Chondrocyte (in vitro differentiated cells): ENCODE measurements at regions not wholly inside any gene's neighbourhood (a gene's known extent, or its start where the extent isn't known, plus 50 kb on each side); places are given as distances from the start of the nearest gene placed in this dataset.
A peak's percentile ranks its signal among the peaks of the same experiment; 100 is the strongest.

ENCODE experiments used
- DNase-seq: peaks from one replicate; pipeline ENCODE4 v3.0.0; 2021; ENCODE audit warnings: mixed read lengths, low spot score
- H3K27ac Mint-ChIP-seq: one replicate; pipeline ENCODE4 v1.8.0; 2021; ENCODE audit warnings: mild to moderate bottlenecking, moderate library complexity, mixed read lengths; ENCODE audit not compliant: unreplicated experiment
- H3K27me3 Mint-ChIP-seq: 2 replicates; pipeline ENCODE4 v1.8.0; 2021; ENCODE audit warnings: low read depth, mixed read lengths
- H3K36me3 Mint-ChIP-seq: 2 replicates; pipeline ENCODE4 v1.8.0; 2021; ENCODE audit warnings: low read depth, mixed read lengths
- H3K4me1 Mint-ChIP-seq: 2 replicates; pipeline ENCODE4 v1.8.0; 2021; ENCODE audit warnings: low read depth, mild to moderate bottlenecking, mixed read lengths
- H3K4me3 Mint-ChIP-seq: one replicate; pipeline ENCODE4 v1.8.0; 2021; ENCODE audit warnings: mild to moderate bottlenecking, moderate library complexity, mixed read lengths; ENCODE audit not compliant: unreplicated experiment
- H3K9me3 Mint-ChIP-seq: 2 replicates; pipeline ENCODE4 v1.8.0; 2021; ENCODE audit warnings: low read depth, mixed read lengths
- TF ChIP-seq, protein P1 (sequence below): fragments of 200-600 bp; sonication (generic); IDR thresholded peaks from 2 replicates; pipeline ENCODE4 v1.5.0; 2021; ENCODE audit warnings: antibody characterized with exemption, mild to moderate bottlenecking, moderate library complexity

DNA sequence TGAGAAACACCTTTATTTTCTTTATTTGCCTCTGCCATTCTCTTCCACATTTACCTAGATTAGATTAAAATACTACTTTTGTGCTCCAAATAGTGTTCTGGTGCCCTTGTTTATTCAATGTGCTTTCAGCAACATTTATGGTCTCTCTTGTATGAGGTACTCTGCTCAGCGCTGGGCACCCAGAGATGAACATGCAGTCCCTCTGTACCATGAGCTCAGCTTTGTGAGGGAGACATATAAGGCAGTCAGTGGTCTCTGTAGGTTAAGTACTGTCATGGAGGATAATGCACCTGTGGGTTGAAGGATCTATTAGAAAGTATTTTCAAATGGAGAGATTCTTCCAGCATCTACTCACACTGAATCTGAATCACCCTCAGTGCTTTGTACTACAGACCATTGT lies 176.5 kb downstream of the TAF11L14 start:
- no peak overlapping the region for H3K4me3 Mint-ChIP-seq
- DNase-seq, result no peak
- H3K9me3 Mint-ChIP-seq, result no peaks in the 10 kb centered on the region
- peaks cover 8% of the 10 kb centered on the region for H3K4me1 Mint-ChIP-seq
- no peak overlapping the region for H3K27ac Mint-ChIP-seq
- H3K27me3 Mint-ChIP-seq, result no peaks in the 10 kb centered on the region
- TF ChIP-seq, protein P1, sequence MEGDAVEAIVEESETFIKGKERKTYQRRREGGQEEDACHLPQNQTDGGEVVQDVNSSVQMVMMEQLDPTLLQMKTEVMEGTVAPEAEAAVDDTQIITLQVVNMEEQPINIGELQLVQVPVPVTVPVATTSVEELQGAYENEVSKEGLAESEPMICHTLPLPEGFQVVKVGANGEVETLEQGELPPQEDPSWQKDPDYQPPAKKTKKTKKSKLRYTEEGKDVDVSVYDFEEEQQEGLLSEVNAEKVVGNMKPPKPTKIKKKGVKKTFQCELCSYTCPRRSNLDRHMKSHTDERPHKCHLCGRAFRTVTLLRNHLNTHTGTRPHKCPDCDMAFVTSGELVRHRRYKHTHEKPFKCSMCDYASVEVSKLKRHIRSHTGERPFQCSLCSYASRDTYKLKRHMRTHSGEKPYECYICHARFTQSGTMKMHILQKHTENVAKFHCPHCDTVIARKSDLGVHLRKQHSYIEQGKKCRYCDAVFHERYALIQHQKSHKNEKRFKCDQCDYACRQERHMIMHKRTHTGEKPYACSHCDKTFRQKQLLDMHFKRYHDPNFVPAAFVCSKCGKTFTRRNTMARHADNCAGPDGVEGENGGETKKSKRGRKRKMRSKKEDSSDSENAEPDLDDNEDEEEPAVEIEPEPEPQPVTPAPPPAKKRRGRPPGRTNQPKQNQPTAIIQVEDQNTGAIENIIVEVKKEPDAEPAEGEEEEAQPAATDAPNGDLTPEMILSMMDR, result no peak
- no peaks in the 10 kb centered on the region for H3K36me3 Mint-ChIP-seq

DNA sequence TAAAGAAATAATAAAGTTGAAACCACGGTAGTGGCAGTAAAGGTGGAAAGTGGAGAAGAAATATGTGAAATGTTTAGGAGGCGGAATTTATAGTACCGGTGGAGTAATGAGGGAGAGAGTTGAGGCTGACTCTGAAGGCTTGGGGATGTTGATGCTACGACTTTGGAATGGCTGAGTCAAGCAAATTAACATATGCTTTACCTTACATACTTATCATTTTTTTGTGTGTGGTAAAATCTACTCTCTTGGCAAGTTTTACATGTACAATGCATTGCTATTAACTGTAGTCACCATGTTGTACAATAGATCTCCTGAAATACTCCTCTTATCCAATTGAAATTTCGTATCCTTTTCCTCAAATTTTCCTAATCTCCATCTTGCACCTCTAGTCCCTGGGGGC lies 179.0 kb downstream of the TAF11L14 start:
- no peak for DNase-seq
- Mint-ChIP-seq H3K4me3 (no peak overlapping the region), H3K9me3 (no peaks in the 10 kb centered on the region), H3K36me3 (no peaks in the 10 kb centered on the region), H3K27me3 (no peaks in the 10 kb centered on the region), H3K27ac (no peak overlapping the region), H3K4me1 (peaks cover 28% of the 10 kb centered on the region)
- TF ChIP-seq, protein P1, result no peak

DNA sequence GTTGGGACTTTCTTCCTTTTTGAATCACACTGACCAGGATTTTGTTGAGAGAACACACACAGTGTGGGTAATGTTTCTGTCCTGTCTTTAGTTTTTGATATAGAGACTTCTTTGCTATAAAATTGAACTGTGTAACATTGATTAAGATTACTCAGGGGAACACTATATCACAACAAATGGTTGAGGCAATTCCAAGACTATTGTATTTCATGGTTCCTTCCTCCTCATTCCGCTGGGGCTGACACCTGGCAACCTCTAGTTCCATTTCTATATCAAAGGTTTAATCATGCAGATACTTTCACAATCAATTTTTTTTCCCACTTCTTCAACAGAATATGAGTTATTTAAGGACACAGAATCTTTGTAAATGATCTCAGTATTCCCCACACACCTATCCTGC lies 182.2 kb downstream of the TAF11L14 start:
- Mint-ChIP-seq H3K4me1 (peaks cover 52% of the 10 kb centered on the region), H3K27ac (no peak overlapping the region), H3K36me3 (no peaks in the 10 kb centered on the region), H3K27me3 (no peaks in the 10 kb centered on the region), H3K9me3 (no peaks in the 10 kb centered on the region), H3K4me3 (no peak overlapping the region)
- TF ChIP-seq, protein P1, result no peak
- no peak for DNase-seq

DNA sequence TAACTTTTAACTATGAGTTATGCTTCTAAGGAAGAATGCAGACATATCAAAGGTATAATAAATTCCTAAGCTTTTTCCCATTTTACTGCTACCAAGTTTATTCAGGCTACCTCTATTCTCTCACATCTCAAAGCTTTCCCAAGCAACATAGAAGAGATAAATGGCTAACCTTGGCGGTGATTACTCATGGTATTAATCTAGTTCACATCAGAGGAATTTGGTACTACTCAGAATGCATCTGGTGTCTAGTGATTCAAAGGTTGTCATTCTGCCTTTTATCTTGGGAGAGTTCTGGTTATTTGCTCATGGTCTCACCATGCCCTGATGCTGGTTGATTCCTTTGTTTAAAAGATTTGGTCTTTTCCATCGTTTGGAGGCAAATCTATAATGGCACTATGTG lies 182.7 kb downstream of the TAF11L14 start:
- no peaks in the 10 kb centered on the region for H3K9me3 Mint-ChIP-seq
- no peak overlapping the region for H3K4me3 Mint-ChIP-seq
- peaks cover 52% of the 10 kb centered on the region for H3K4me1 Mint-ChIP-seq
- TF ChIP-seq, protein P1, result no peak
- DNase-seq, result no peak
- no peak overlapping the region for H3K27ac Mint-ChIP-seq
- no peaks in the 10 kb centered on the region for H3K27me3 Mint-ChIP-seq
- no peaks in the 10 kb centered on the region for H3K36me3 Mint-ChIP-seq

DNA sequence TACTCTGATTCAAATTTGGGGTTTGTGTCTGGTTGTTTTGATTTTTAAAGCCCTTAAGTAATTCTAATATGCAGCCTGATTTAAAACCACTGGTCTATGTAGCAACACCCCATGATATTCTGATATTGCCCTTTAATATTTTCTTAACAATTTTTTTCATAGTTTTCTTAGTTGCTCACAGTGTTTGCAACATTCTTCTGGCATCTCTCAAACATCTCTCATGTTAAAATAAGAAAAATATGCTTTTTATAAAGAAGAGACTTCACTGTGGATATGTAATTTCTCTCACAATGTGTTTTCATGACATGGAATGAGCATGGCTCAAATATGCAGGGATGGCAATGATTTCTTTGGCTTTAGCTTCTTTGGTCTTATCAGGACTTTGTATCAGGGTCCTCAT lies 183.7 kb downstream of the TAF11L14 start:
- Mint-ChIP-seq H3K9me3 (no peaks in the 10 kb centered on the region), H3K27ac (peak overlapping the region; percentile 37), H3K36me3 (no peaks in the 10 kb centered on the region), H3K27me3 (no peaks in the 10 kb centered on the region), H3K4me1 (peaks cover 49% of the 10 kb centered on the region), H3K4me3 (no peak overlapping the region)
- TF ChIP-seq, protein P1, result no peak
- no peak for DNase-seq
